H9 (cell line): ENCODE measurements at regions not wholly inside any gene's neighbourhood (a gene's known extent, or its start where the extent isn't known, plus 50 kb on each side); places are given as distances from the start of the nearest gene placed in this dataset.

Experiments used
- DNase-seq: peaks from one replicate; pipeline ENCODE4 v3.0.0-alpha.2; 2017
- H2AFZ ChIP-seq: one replicate; pipeline ENCODE4 v1.6.1; 2013; ENCODE audit warnings: mild to moderate bottlenecking, low read length, control low read depth, moderate library complexity
- H2AK5ac ChIP-seq: 2 replicates; pipeline ENCODE4 v1.6.1; 2013; ENCODE audit warnings: low read length, control low read depth, mixed read lengths; ENCODE audit not compliant: insufficient read length
- H2BK120ac ChIP-seq: one replicate; pipeline ENCODE4 v1.6.1; 2013; ENCODE audit warnings: low read depth, mild to moderate bottlenecking, low read length, control low read depth, inconsistent platforms; ENCODE audit not compliant: poor library complexity, severe bottlenecking
- H2BK12ac ChIP-seq: 2 replicates; pipeline ENCODE4 v1.6.1; 2013; ENCODE audit warnings: low read length, control low read depth, mixed read lengths, low read depth; ENCODE audit not compliant: insufficient read length
- H2BK15ac ChIP-seq: 2 replicates; pipeline ENCODE4 v1.6.1; 2013; ENCODE audit warnings: low read depth, low read length, control low read depth
- H2BK20ac ChIP-seq: one replicate; pipeline ENCODE4 v1.6.1; 2013; ENCODE audit warnings: low read depth, mild to moderate bottlenecking, low read length, control low read depth, inconsistent platforms; ENCODE audit not compliant: poor library complexity, severe bottlenecking
- H2BK5ac ChIP-seq: 2 replicates; pipeline ENCODE4 v1.6.1; 2013; ENCODE audit warnings: low read length, control low read depth, mixed read lengths; ENCODE audit not compliant: insufficient read length
- H3K14ac ChIP-seq: 2 replicates; pipeline ENCODE4 v1.6.1; 2013; ENCODE audit warnings: low read length, control low read depth; ENCODE audit not compliant: insufficient read depth
- H3K18ac ChIP-seq: 2 replicates; pipeline ENCODE4 v1.6.1; 2013; ENCODE audit warnings: low read depth, mild to moderate bottlenecking, mixed read lengths, low read length, control low read depth; ENCODE audit not compliant: insufficient read length
- H3K23ac ChIP-seq: 2 replicates; pipeline ENCODE4 v1.6.1; 2013; ENCODE audit warnings: low read length, control low read depth, mixed read lengths, low read depth; ENCODE audit not compliant: insufficient read length
- H3K23me2 ChIP-seq: 2 replicates; pipeline ENCODE4 v1.6.1; 2013; ENCODE audit warnings: low read depth, mild to moderate bottlenecking, mixed read lengths, low read length, control low read depth; ENCODE audit not compliant: insufficient read length, poor library complexity, severe bottlenecking
- H3K27ac ChIP-seq: 2 replicates; pipeline ENCODE4 v1.5.1; 2013; ENCODE audit warnings: low read length, control low read depth, mixed read lengths, low read depth; ENCODE audit not compliant: insufficient read length
- H3K27me3 ChIP-seq: 2 replicates; pipeline ENCODE4 v1.6.1; 2013; ENCODE audit warnings: low read length, control low read depth, inconsistent platforms; ENCODE audit not compliant: insufficient read depth
- H3K4ac ChIP-seq: 2 replicates; pipeline ENCODE4 v1.6.1; 2013; ENCODE audit warnings: low read depth, mild to moderate bottlenecking, control low read depth, inconsistent platforms, low read length, moderate library complexity
- H3K4me1 ChIP-seq: 2 replicates; pipeline ENCODE4 v1.6.1; 2013; ENCODE audit warnings: low read length, control low read depth, inconsistent platforms; ENCODE audit not compliant: insufficient read depth
- H3K4me2 ChIP-seq: 2 replicates; pipeline ENCODE4 v1.6.1; 2013; ENCODE audit warnings: low read length, control low read depth, mixed read lengths; ENCODE audit not compliant: insufficient read length, insufficient read depth
- H3K56ac ChIP-seq: 2 replicates; pipeline ENCODE4 v1.6.1; 2013; ENCODE audit warnings: low read depth, mild to moderate bottlenecking, mixed read lengths, low read length, control low read depth; ENCODE audit not compliant: insufficient read length
- H3K79me1 ChIP-seq: 2 replicates; pipeline ENCODE4 v1.6.1; 2013; ENCODE audit warnings: low read depth, mild to moderate bottlenecking, moderate library complexity, low read length, control low read depth, inconsistent platforms; ENCODE audit not compliant: insufficient read depth, poor library complexity, severe bottlenecking
- H3K79me2 ChIP-seq: 2 replicates; pipeline ENCODE4 v1.6.1; 2013; ENCODE audit warnings: low read length, control low read depth, inconsistent platforms; ENCODE audit not compliant: insufficient read depth
- H3K9ac ChIP-seq: 2 replicates; pipeline ENCODE4 v1.6.1; 2013; ENCODE audit warnings: low read length, control low read depth, mixed read lengths; ENCODE audit not compliant: insufficient read length; ENCODE audit errors: extremely low read depth
- H3K9me3 ChIP-seq: one replicate; pipeline ENCODE4 v1.6.1; 2013; ENCODE audit warnings: low read depth, low read length, inconsistent platforms; ENCODE audit not compliant: control insufficient read depth
- H3T11ph ChIP-seq: one replicate; pipeline ENCODE4 v1.6.1; 2013; ENCODE audit warnings: mild to moderate bottlenecking, low read length, control low read depth, inconsistent platforms
- H4K20me1 ChIP-seq: one replicate; pipeline ENCODE4 v1.6.1; 2013; ENCODE audit not compliant: control insufficient read depth, insufficient read length, insufficient read depth
- H4K5ac ChIP-seq: 2 replicates; pipeline ENCODE4 v1.6.1; 2013; ENCODE audit warnings: low read depth, mild to moderate bottlenecking, mixed read lengths, low read length, control low read depth; ENCODE audit not compliant: insufficient read length
- H4K8ac ChIP-seq: replicated peaks from 2 replicates; pipeline ENCODE4 v1.6.1; 2013; ENCODE audit warnings: low read length, control low read depth, mixed read lengths, low read depth; ENCODE audit not compliant: insufficient read length
- H4K91ac ChIP-seq: 2 replicates; pipeline ENCODE4 v1.6.1; 2013; ENCODE audit warnings: low read depth, mild to moderate bottlenecking, moderate library complexity, mixed read lengths, low read length, control low read depth; ENCODE audit not compliant: insufficient read length
- H3K27ac Mint-ChIP-seq, 3 experiments: 2 replicates in 2 of 3; 3 replicates in 1 of 3; pipeline ENCODE4 v1.8.0; 2020 to 2021; ENCODE audit warnings: mixed read lengths in 3 of 3, mild to moderate bottlenecking in 1 of 3, moderate library complexity in 1 of 3
- H3K27me3 Mint-ChIP-seq: 2 replicates; pipeline ENCODE4 v1.8.0; 2021; ENCODE audit warnings: low read depth, mild to moderate bottlenecking, moderate library complexity, mixed read lengths
- H3K36me3 Mint-ChIP-seq, 3 experiments: 2 replicates in 2 of 3; 3 replicates in 1 of 3; pipeline ENCODE4 v1.8.0; 2020 to 2021; ENCODE audit warnings: low read depth in 3 of 3, mixed read lengths in 3 of 3; ENCODE audit not compliant: insufficient read depth in 1 of 3
- H3K4me1 Mint-ChIP-seq, 2 experiments: 2 replicates each; pipeline ENCODE4 v1.8.0; 2020; ENCODE audit warnings: mixed read lengths in 2 of 2
- H3K4me3 Mint-ChIP-seq, 2 experiments: 2 replicates in 1 of 2; 3 replicates in 1 of 2; pipeline ENCODE4 v1.8.0; 2020 to 2021; ENCODE audit warnings: mild to moderate bottlenecking in 2 of 2, mixed read lengths in 2 of 2, moderate library complexity in 1 of 2
- H3K9me3 Mint-ChIP-seq, 2 experiments: 2 replicates in 1 of 2; 3 replicates in 1 of 2; pipeline ENCODE4 v1.8.0; 2020; ENCODE audit warnings: mild to moderate bottlenecking in 2 of 2, mixed read lengths in 2 of 2, moderate library complexity in 1 of 2
- WGBS: extraction: QIAGEN DNeasy Blood & Tissue Kit; methylation state at CpG from one replicate; pipeline ENCODE4 v1.1.7; 2013; ENCODE audit warnings: missing lambda C conversion rate, low lambda C conversion rate, mixed read lengths; ENCODE audit not compliant: insufficient read length; ENCODE audit errors: extremely low coverage; 5-methylcytosine and 5-hydroxymethylcytosine counted together
- TF ChIP-seq, protein P1 (sequence below): fragments of 200-600 bp; sonication (generic); conservative IDR thresholded peaks from 3 replicates; pipeline ENCODE4 v1.8.0; 2021; ENCODE audit warnings: antibody characterized with exemption, mild to moderate bottlenecking

GRCh38 chr3:10682692-10683091, 133.3 kb upstream of the SLC6A11 start:
- H2BK15ac ChIP-seq: no peak overlapping the region
- H3T11ph ChIP-seq: no peak overlapping the region
- no peaks in the 10 kb centered on the region for H3K9me3 ChIP-seq
- Mint-ChIP-seq H3K27ac (no peak overlapping the region), H3K9me3 (no peaks in the 10 kb centered on the region; a peak in 1 of 5 replicates), H3K4me3 (no peak overlapping the region), H3K4me1 (0 out of 4 replicates have a peak, but pooled peaks cover 0 to 4% of the 10 kb centered on the region in 2 experiments), H3K36me3 (no peaks in the 10 kb centered on the region), H3K27me3 (peaks cover 8% of the 10 kb centered on the region)
- no peaks in the 10 kb centered on the region for H3K4me1 ChIP-seq
- no peak overlapping the region for H3K56ac ChIP-seq
- no peaks in the 10 kb centered on the region for H3K79me2 ChIP-seq
- no peaks in the 10 kb centered on the region for H3K27me3 ChIP-seq
- no peak overlapping the region for H2BK20ac ChIP-seq
- no peak overlapping the region for H2BK120ac ChIP-seq
- H3K4ac ChIP-seq: no peak overlapping the region
- H4K5ac ChIP-seq: no peak overlapping the region
- no peak overlapping the region for H4K91ac ChIP-seq
- DNase-seq: no peak
- no peak overlapping the region for H2BK5ac ChIP-seq
- no peak overlapping the region for H2AFZ ChIP-seq
- no peak overlapping the region for H2BK12ac ChIP-seq
- TF ChIP-seq, protein P1, sequence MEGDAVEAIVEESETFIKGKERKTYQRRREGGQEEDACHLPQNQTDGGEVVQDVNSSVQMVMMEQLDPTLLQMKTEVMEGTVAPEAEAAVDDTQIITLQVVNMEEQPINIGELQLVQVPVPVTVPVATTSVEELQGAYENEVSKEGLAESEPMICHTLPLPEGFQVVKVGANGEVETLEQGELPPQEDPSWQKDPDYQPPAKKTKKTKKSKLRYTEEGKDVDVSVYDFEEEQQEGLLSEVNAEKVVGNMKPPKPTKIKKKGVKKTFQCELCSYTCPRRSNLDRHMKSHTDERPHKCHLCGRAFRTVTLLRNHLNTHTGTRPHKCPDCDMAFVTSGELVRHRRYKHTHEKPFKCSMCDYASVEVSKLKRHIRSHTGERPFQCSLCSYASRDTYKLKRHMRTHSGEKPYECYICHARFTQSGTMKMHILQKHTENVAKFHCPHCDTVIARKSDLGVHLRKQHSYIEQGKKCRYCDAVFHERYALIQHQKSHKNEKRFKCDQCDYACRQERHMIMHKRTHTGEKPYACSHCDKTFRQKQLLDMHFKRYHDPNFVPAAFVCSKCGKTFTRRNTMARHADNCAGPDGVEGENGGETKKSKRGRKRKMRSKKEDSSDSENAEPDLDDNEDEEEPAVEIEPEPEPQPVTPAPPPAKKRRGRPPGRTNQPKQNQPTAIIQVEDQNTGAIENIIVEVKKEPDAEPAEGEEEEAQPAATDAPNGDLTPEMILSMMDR: no peak
- H2AK5ac ChIP-seq: no peak overlapping the region
- no peak overlapping the region for H3K18ac ChIP-seq
- no peaks in the 10 kb centered on the region for H3K23me2 ChIP-seq
- no peaks in the 10 kb centered on the region for H3K79me1 ChIP-seq
- no peak overlapping the region for H3K27ac ChIP-seq
- no peak overlapping the region for H4K8ac ChIP-seq
- no peak overlapping the region for H3K9ac ChIP-seq
- no peak overlapping the region for H3K23ac ChIP-seq
- H4K20me1 ChIP-seq: no peaks in the 10 kb centered on the region
- WGBS: no CpG with 5 or more reads among the region's 4 CpGs
- no peak overlapping the region for H3K4me2 ChIP-seq
- no peak overlapping the region for H3K14ac ChIP-seq
